ENCODE measurements at regions not wholly inside any gene's neighbourhood (a gene's known extent, or its start where the extent isn't known, plus 50 kb on each side); places are given as distances from the start of the nearest gene placed in this dataset.

DNA sequence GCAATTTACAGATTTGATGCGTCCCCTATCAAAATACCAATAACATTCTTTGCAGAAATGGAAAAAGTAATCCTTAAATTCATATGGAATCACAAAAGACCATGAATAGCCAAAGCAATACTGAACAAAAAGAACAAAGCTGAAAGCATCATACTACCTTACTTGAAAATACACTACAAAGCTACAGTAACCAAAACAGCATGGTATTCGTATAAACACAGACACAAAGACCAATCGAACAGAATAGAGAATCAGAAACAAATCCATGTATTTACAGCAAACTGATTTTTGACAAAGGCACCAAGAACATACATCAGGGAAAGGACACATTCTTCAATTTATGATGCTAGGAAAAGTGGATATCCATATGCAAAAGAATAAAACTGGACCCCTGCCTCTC is 206.5 kb upstream of the PDE10A start (continued):
- TF ChIP-seq, protein P1, sequence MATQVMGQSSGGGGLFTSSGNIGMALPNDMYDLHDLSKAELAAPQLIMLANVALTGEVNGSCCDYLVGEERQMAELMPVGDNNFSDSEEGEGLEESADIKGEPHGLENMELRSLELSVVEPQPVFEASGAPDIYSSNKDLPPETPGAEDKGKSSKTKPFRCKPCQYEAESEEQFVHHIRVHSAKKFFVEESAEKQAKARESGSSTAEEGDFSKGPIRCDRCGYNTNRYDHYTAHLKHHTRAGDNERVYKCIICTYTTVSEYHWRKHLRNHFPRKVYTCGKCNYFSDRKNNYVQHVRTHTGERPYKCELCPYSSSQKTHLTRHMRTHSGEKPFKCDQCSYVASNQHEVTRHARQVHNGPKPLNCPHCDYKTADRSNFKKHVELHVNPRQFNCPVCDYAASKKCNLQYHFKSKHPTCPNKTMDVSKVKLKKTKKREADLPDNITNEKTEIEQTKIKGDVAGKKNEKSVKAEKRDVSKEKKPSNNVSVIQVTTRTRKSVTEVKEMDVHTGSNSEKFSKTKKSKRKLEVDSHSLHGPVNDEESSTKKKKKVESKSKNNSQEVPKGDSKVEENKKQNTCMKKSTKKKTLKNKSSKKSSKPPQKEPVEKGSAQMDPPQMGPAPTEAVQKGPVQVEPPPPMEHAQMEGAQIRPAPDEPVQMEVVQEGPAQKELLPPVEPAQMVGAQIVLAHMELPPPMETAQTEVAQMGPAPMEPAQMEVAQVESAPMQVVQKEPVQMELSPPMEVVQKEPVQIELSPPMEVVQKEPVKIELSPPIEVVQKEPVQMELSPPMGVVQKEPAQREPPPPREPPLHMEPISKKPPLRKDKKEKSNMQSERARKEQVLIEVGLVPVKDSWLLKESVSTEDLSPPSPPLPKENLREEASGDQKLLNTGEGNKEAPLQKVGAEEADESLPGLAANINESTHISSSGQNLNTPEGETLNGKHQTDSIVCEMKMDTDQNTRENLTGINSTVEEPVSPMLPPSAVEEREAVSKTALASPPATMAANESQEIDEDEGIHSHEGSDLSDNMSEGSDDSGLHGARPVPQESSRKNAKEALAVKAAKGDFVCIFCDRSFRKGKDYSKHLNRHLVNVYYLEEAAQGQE (IDR thresholded peaks at IDR 0.05; ENCODE audit: unreplicated experiment): no peak
- TF ChIP-seq CTCF (conservative IDR thresholded peaks at IDR 0.05; ENCODE audit: low read depth in 2 of 2) (no peak), STAT1 (IDR thresholded peaks at IDR 0.05; ENCODE audit: unreplicated experiment) (no peak), EZH2phosphoT487 (IDR thresholded peaks at IDR 0.05; ENCODE audit: unreplicated experiment) (no peak), CREB1 (CRISPR knock-in tag; IDR thresholded peaks at IDR 0.05; ENCODE audit: low read depth) (no peak), POLR2AphosphoS5 (IDR thresholded peaks at IDR 0.05; ENCODE audit: low read depth) (no peak)

GRCh38 chr6:165864925-165865324 is 201.9 kb upstream of the PDE10A start:
- no peaks in the 10 kb centered on the region for H3K36me3 ChIP-seq (ENCODE audit: insufficient read depth)
- peaks cover under 1% of the 10 kb centered on the region; the same call in 1 of the 3 replicates for H3K36me3 Mint-ChIP-seq (ENCODE audit: low read depth)
- H3K9me2 ChIP-seq (ENCODE audit: insufficient read depth): no peaks in the 10 kb centered on the region; the same call in 1 of the 2 replicates
- H3F3A ChIP-seq (replicated peaks; ENCODE audit: low read depth): no peaks in the 10 kb centered on the region
- peaks cover 6% of the 10 kb centered on the region; the same call in 1 of the 3 replicates for H3K9me3 Mint-ChIP-seq
- no peak overlapping the region for H3K4me2 ChIP-seq
- H2AFZ ChIP-seq: no peak overlapping the region
- no peak overlapping the region for H3K27ac ChIP-seq (ENCODE audit: low read depth)
- H3K27ac Mint-ChIP-seq: no peak overlapping the region
- ATAC-seq (no peak), DNase-seq (ENCODE audit: low spot score) (no peak)
- H3K27me3 ChIP-seq (ENCODE audit: insufficient read depth): no peaks in the 10 kb centered on the region
- H4K20me1 ChIP-seq (replicated peaks; ENCODE audit: insufficient read depth): no peaks in the 10 kb centered on the region
- no peaks in the 10 kb centered on the region for H3K4me1 ChIP-seq (ENCODE audit: insufficient read depth)
- no peaks in the 10 kb centered on the region for H3K79me2 ChIP-seq (replicated peaks; ENCODE audit: insufficient read depth)
- no peak overlapping the region for H3K4me3 ChIP-seq
- H3K4me1 Mint-ChIP-seq: peaks cover 7% of the 10 kb centered on the region
- peaks cover 3% of the 10 kb centered on the region for H3K27me3 Mint-ChIP-seq (ENCODE audit: insufficient read depth, low read depth, poor library complexity)
- no peak overlapping the region for H3K4me3 Mint-ChIP-seq
- TF ChIP-seq ZNF331 (CRISPR knock-in tag; IDR thresholded peaks at IDR 0.05; ENCODE audit: low read depth): no peak
- TF ChIP-seq JUNB (IDR thresholded peaks at IDR 0.05; ENCODE audit: unreplicated experiment): no peak
- TF ChIP-seq, protein P2, sequence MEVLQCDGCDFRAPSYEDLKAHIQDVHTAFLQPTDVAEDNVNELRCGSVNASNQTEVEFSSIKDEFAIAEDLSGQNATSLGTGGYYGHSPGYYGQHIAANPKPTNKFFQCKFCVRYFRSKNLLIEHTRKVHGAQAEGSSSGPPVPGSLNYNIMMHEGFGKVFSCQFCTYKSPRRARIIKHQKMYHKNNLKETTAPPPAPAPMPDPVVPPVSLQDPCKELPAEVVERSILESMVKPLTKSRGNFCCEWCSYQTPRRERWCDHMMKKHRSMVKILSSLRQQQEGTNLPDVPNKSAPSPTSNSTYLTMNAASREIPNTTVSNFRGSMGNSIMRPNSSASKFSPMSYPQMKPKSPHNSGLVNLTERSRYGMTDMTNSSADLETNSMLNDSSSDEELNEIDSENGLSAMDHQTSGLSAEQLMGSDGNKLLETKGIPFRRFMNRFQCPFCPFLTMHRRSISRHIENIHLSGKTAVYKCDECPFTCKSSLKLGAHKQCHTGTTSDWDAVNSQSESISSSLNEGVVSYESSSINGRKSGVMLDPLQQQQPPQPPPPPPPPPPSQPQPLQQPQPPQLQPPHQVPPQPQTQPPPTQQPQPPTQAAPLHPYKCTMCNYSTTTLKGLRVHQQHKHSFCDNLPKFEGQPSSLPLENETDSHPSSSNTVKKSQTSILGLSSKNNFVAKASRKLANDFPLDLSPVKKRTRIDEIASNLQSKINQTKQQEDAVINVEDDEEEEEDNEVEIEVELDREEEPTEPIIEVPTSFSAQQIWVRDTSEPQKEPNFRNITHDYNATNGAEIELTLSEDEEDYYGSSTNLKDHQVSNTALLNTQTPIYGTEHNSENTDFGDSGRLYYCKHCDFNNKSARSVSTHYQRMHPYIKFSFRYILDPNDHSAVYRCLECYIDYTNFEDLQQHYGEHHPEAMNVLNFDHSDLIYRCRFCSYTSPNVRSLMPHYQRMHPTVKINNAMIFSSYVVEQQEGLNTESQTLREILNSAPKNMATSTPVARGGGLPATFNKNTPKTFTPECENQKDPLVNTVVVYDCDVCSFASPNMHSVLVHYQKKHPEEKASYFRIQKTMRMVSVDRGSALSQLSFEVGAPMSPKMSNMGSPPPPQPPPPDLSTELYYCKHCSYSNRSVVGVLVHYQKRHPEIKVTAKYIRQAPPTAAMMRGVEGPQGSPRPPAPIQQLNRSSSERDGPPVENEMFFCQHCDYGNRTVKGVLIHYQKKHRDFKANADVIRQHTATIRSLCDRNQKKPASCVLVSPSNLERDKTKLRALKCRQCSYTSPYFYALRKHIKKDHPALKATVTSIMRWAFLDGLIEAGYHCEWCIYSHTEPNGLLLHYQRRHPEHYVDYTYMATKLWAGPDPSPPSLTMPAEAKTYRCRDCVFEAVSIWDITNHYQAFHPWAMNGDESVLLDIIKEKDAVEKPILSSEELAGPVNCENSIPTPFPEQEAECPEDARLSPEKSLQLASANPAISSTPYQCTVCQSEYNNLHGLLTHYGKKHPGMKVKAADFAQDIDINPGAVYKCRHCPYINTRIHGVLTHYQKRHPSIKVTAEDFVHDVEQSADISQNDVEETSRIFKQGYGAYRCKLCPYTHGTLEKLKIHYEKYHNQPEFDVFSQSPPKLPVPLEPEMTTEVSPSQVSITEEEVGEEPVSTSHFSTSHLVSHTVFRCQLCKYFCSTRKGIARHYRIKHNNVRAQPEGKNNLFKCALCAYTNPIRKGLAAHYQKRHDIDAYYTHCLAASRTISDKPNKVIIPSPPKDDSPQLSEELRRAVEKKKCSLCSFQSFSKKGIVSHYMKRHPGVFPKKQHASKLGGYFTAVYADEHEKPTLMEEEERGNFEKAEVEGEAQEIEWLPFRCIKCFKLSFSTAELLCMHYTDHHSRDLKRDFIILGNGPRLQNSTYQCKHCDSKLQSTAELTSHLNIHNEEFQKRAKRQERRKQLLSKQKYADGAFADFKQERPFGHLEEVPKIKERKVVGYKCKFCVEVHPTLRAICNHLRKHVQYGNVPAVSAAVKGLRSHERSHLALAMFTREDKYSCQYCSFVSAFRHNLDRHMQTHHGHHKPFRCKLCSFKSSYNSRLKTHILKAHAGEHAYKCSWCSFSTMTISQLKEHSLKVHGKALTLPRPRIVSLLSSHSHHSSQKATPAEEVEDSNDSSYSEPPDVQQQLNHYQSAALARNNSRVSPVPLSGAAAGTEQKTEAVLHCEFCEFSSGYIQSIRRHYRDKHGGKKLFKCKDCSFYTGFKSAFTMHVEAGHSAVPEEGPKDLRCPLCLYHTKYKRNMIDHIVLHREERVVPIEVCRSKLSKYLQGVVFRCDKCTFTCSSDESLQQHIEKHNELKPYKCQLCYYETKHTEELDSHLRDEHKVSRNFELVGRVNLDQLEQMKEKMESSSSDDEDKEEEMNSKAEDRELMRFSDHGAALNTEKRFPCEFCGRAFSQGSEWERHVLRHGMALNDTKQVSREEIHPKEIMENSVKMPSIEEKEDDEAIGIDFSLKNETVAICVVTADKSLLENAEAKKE (CRISPR knock-in tag; IDR thresholded peaks at IDR 0.05): no peak
- TF ChIP-seq CTCF (conservative IDR thresholded peaks at IDR 0.05; ENCODE audit: low read depth in 2 of 2): no peak
- no peak for TF ChIP-seq EZH2phosphoT487 (IDR thresholded peaks at IDR 0.05; ENCODE audit: unreplicated experiment)
- TF ChIP-seq STAT1 (IDR thresholded peaks at IDR 0.05; ENCODE audit: unreplicated experiment): no peak
- TF ChIP-seq EZH2 (IDR thresholded peaks at IDR 0.05; ENCODE audit: low read depth, unreplicated experiment): no peak
- no peak for TF ChIP-seq ZNF114 (CRISPR knock-in tag; IDR thresholded peaks at IDR 0.05)
- TF ChIP-seq POLR2AphosphoS5 (IDR thresholded peaks at IDR 0.05; ENCODE audit: low read depth): no peak
- no peak for TF ChIP-seq NANOG (IDR thresholded peaks at IDR 0.05; ENCODE audit: borderline replicate concordance)

All from GM23338 (cell line).